H1 (cell line): ENCODE measurements at regions not wholly inside any gene's neighbourhood (a gene's known extent, or its start where the extent isn't known, plus 50 kb on each side); places are given as distances from the start of the nearest gene placed in this dataset.

ENCODE experiments used
- CTCF ChIA-PET: fragments of 300-600 bp; sonication (Branson Sonifier 250); formaldehyde crosslinking; loops from one replicate; lab custom pipeline; 2021; ENCODE audit not compliant: partially characterized antibody; lab: Charles Lee
- POLR2A ChIA-PET: fragments of 300-600 bp; sonication (Branson Sonifier 250); formaldehyde crosslinking; loops from one replicate; lab custom pipeline; 2021; ENCODE audit warnings: inconsistent platforms; ENCODE audit not compliant: partially characterized antibody; lab: Charles Lee
- DNase-seq, 2 experiments: peaks; one replicate each; pipeline versions ENCODE4 v3.0.0 to v3.0.0-alpha.2; 2010 to 2022; ENCODE audit warnings: low spot score in 2 of 2, low read depth in 1 of 2, mixed read lengths in 1 of 2
- FAIRE-seq: peaks from 2 replicates; lab custom pipeline; 2011; peaks lifted over from hg19 to GRCh38; lab: Jason Lieb, UNC
- H2AFZ ChIP-seq: 2 replicates; pipeline ENCODE4 v1.8.1; 2012; ENCODE audit warnings: low read length, inconsistent platforms
- H2AK5ac ChIP-seq: 2 replicates; pipeline ENCODE4 v1.6.1; 2013; ENCODE audit warnings: low read depth, low read length
- H2BK120ac ChIP-seq: replicated peaks from 2 replicates; pipeline ENCODE3; 2013; ENCODE audit warnings: low read depth, low read length, inconsistent platforms
- H2BK12ac ChIP-seq: 2 replicates; pipeline ENCODE4 v1.6.1; 2013; ENCODE audit warnings: low read depth, low read length
- H2BK15ac ChIP-seq: 2 replicates; pipeline ENCODE4 v1.6.1; 2013; ENCODE audit warnings: low read length
- H2BK20ac ChIP-seq: 2 replicates; pipeline ENCODE4 v1.6.1; 2013; ENCODE audit warnings: low read length
- H2BK5ac ChIP-seq: 2 replicates; pipeline ENCODE4 v1.6.1; 2013; ENCODE audit warnings: low read depth, low read length
- H3K14ac ChIP-seq: 2 replicates; pipeline ENCODE4 v1.6.1; 2013; ENCODE audit warnings: inconsistent platforms; ENCODE audit not compliant: insufficient read length
- H3K18ac ChIP-seq: 2 replicates; pipeline ENCODE4 v1.6.1; 2013; ENCODE audit warnings: low read length; ENCODE audit errors: extremely low read depth
- H3K23ac ChIP-seq: 2 replicates; pipeline ENCODE4 v1.6.1; 2013; ENCODE audit warnings: inconsistent platforms; ENCODE audit not compliant: insufficient read length
- H3K23me2 ChIP-seq: 2 replicates; pipeline ENCODE4 v1.6.1; 2013; ENCODE audit warnings: low read depth, low read length
- H3K27ac ChIP-seq: 2 replicates; pipeline ENCODE4 v1.6.1; 2011; ENCODE audit warnings: low read depth, low read length, inconsistent platforms
- H3K27me3 ChIP-seq, 4 experiments: replicated peaks in 1 of 4; 1 replicate in 1 of 4; 2 replicates in 3 of 4; pipeline versions ENCODE4 v1.6.1 to v1.8.1; 2011 to 2013; ENCODE audit warnings: low read length in 3 of 4, mild to moderate bottlenecking in 3 of 4, inconsistent platforms in 2 of 4, mixed read lengths in 2 of 4, moderate library complexity in 1 of 4; ENCODE audit not compliant: control insufficient read depth in 3 of 4, insufficient read depth in 3 of 4; ENCODE audit errors: extremely low read depth in 1 of 4
- H3K36me3 ChIP-seq, 4 experiments: 2 replicates each; pipeline versions ENCODE4 v1.6.1 to v1.8.1; 2011 to 2013; ENCODE audit warnings: mild to moderate bottlenecking in 4 of 4, low read length in 3 of 4, moderate library complexity in 2 of 4, control low read depth in 1 of 4, inconsistent platforms in 1 of 4; ENCODE audit not compliant: insufficient read depth in 4 of 4, control insufficient read depth in 2 of 4
- H3K4ac ChIP-seq: replicated peaks from 2 replicates; pipeline ENCODE3; 2013; ENCODE audit warnings: low read length, low read depth, mixed read lengths, inconsistent platforms; ENCODE audit not compliant: insufficient read length
- H3K4me1 ChIP-seq, 4 experiments: replicated peaks in 1 of 4; 1 replicate in 1 of 4; 2 replicates in 3 of 4; pipeline versions ENCODE4 v1.6.1 to v1.8.1; 2011 to 2013; ENCODE audit warnings: low read length in 3 of 4, inconsistent platforms in 2 of 4, mixed read lengths in 1 of 4; ENCODE audit not compliant: insufficient read depth in 4 of 4, control insufficient read depth in 3 of 4
- H3K4me2 ChIP-seq, 2 experiments: 2 replicates each; pipeline versions ENCODE4 v1.6.1 to v1.8.1; 2011 to 2013; ENCODE audit warnings: low read depth in 2 of 2, low read length in 2 of 2, control low read depth in 1 of 2, inconsistent platforms in 1 of 2, mild to moderate bottlenecking in 1 of 2; ENCODE audit not compliant: insufficient read depth in 1 of 2
- H3K4me3 ChIP-seq, 4 experiments: fragments of 200-600, 300-600 bp in 1 of 4; sonication (generic), shearing (Covaris generic), sonication (Bioruptor Twin) in 1 of 4; 2 replicates each; pipeline versions ENCODE4 v1.5.1 to v1.8.1; 2011 to 2016; ENCODE audit warnings: low read length in 4 of 4, low read depth in 3 of 4, control low read depth in 2 of 4, inconsistent platforms in 2 of 4, mild to moderate bottlenecking in 2 of 4, mixed read lengths in 1 of 4, moderate library complexity in 1 of 4; ENCODE audit not compliant: insufficient read depth in 2 of 4; ENCODE audit errors: extremely low read depth in 1 of 4
- H3K56ac ChIP-seq: replicated peaks from 2 replicates; pipeline ENCODE3; 2013; ENCODE audit warnings: low read depth, mild to moderate bottlenecking, mixed read lengths, low read length, inconsistent platforms; ENCODE audit not compliant: insufficient read length
- H3K79me1 ChIP-seq: 2 replicates; pipeline ENCODE4 v1.6.1; 2013; ENCODE audit warnings: low read depth, low read length, control low read depth
- H3K79me2 ChIP-seq, 2 experiments: 2 replicates each; pipeline versions ENCODE4 v1.6.1 to v1.8.1; 2012 to 2013; ENCODE audit warnings: low read length in 2 of 2, mild to moderate bottlenecking in 2 of 2, inconsistent platforms in 1 of 2; ENCODE audit not compliant: insufficient read depth in 2 of 2, control insufficient read depth in 1 of 2
- H3K9ac ChIP-seq, 4 experiments: replicated peaks in 1 of 4; 1 replicate in 1 of 4; 2 replicates in 3 of 4; pipeline versions ENCODE4 v1.6.1 to v1.8.1; 2011 to 2013; ENCODE audit warnings: low read depth in 3 of 4, low read length in 3 of 4, control low read depth in 2 of 4, mild to moderate bottlenecking in 2 of 4, moderate library complexity in 2 of 4, inconsistent platforms in 1 of 4; ENCODE audit errors: extremely low read depth in 1 of 4
- H3K9me3 ChIP-seq, 2 experiments: 2 replicates each; pipeline versions ENCODE4 v1.6.1 to v1.8.1; 2012 to 2013; ENCODE audit warnings: mild to moderate bottlenecking in 2 of 2, moderate library complexity in 2 of 2, control low read depth in 1 of 2, inconsistent platforms in 1 of 2, low read depth in 1 of 2, low read length in 1 of 2, mixed read lengths in 1 of 2; ENCODE audit not compliant: insufficient read depth in 2 of 2
- H4K20me1 ChIP-seq, 2 experiments: replicated peaks in 1 of 2; 2 replicates each; pipeline versions ENCODE3 to v1.8.1; 2011 to 2013; ENCODE audit warnings: inconsistent platforms in 2 of 2, low read length in 2 of 2, mild to moderate bottlenecking in 1 of 2; ENCODE audit not compliant: insufficient read depth in 2 of 2, control insufficient read depth in 1 of 2
- H4K5ac ChIP-seq: 2 replicates; pipeline ENCODE4 v1.6.1; 2013; ENCODE audit warnings: low read length, low read depth, mixed read lengths, inconsistent platforms; ENCODE audit not compliant: insufficient read length
- H4K8ac ChIP-seq: 2 replicates; pipeline ENCODE4 v1.8.0; 2013; ENCODE audit warnings: mild to moderate bottlenecking, moderate library complexity, low read length, inconsistent platforms; ENCODE audit not compliant: insufficient read depth; ENCODE audit errors: extremely low read depth
- H4K91ac ChIP-seq: replicated peaks from 2 replicates; pipeline ENCODE3; 2013; ENCODE audit warnings: low read length, mixed read lengths, inconsistent platforms; ENCODE audit not compliant: insufficient read length
- EGR1 ChIP-seq: IDR thresholded peaks from 2 replicates; pipeline ENCODE4 v1.6.1; 2011; ENCODE audit warnings: low read depth, low read length, borderline replicate concordance
- GTF2F1 ChIP-seq: IDR thresholded peaks from 2 replicates; pipeline ENCODE4 v1.6.1; 2012; ENCODE audit warnings: low read depth, low read length, improper control_type of control experiment, borderline replicate concordance
- JUN ChIP-seq: IDR thresholded peaks from 2 replicates; pipeline ENCODE4 v1.6.1; 2011; ENCODE audit warnings: low read depth, mild to moderate bottlenecking, improper control_type of control experiment, low read length
- JUND ChIP-seq: IDR thresholded peaks from 2 replicates; pipeline ENCODE4 v1.6.1; 2011; ENCODE audit warnings: mild to moderate bottlenecking, improper control_type of control experiment, low read length
- POLR2AphosphoS5 ChIP-seq: IDR thresholded peaks from 2 replicates; pipeline ENCODE4 v1.6.1; 2011; ENCODE audit warnings: low read depth, low read length
- RXRA ChIP-seq: IDR thresholded peaks from 2 replicates; pipeline ENCODE4 v1.6.1; 2011; ENCODE audit warnings: low read depth, mild to moderate bottlenecking, low read length, moderate library complexity; ENCODE audit not compliant: insufficient read depth
- SP4 ChIP-seq: IDR thresholded peaks from 2 replicates; pipeline ENCODE4 v1.6.1; 2012; ENCODE audit warnings: low read length, inconsistent platforms
- SRF ChIP-seq: IDR thresholded peaks from 2 replicates; pipeline ENCODE4 v1.6.1; 2011; ENCODE audit warnings: mild to moderate bottlenecking, low read depth, low read length, moderate library complexity
- WGBS, 2 experiments: shearing (Covaris generic) in 1 of 2; methylation state at CpG; one replicate each; pipeline versions ENCODE4 v1.1.6 to v1.1.7; 2013 to 2015; ENCODE audit warnings: low lambda C conversion rate in 2 of 2, mixed read lengths in 2 of 2, inconsistent platforms in 1 of 2, low coverage in 1 of 2, missing lambda C conversion rate in 1 of 2; ENCODE audit not compliant: insufficient replicate concordance in 2 of 2, insufficient coverage in 1 of 2, insufficient read length in 1 of 2; ENCODE audit errors: extremely low coverage in 1 of 2, missing lambda C conversion rate in 1 of 2; 5-methylcytosine and 5-hydroxymethylcytosine counted together
- TF ChIP-seq, protein P1 (sequence below): IDR thresholded peaks from 2 replicates; pipeline ENCODE4 v1.6.1; 2012; ENCODE audit warnings: low read length, inconsistent platforms
- TF ChIP-seq, protein P2 (sequence below): IDR thresholded peaks from 2 replicates; pipeline ENCODE4 v1.6.1; 2012; ENCODE audit warnings: inconsistent platforms

DNA sequence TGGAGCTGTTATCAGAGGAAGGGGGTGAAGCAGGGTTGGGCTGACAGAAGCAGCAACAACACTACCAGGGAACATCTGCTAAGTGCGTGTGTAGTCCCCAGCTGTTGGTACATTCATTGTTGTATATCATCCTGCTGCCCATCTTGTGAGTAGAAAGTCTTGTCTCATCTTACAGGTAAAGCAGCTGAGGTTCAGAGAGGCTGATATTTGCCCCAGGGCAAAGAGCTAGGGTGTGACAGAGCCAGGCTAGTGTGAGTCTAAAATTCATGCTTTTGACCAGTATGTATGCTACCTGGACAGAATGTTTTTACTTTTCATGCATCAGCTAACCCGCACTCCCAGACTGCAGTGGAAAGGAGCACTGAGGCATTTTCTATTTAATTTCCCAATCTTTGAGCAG is 221.6 kb downstream of the STK31 start:
- Histone ChIP-seq H2BK12ac (no peak overlapping the region), H4K8ac (no peak overlapping the region), H3K79me2 (no peaks in the 10 kb centered on the region), H4K20me1 (no peaks in the 10 kb centered on the region), H3K79me1 (no peaks in the 10 kb centered on the region), H2BK20ac (no peak overlapping the region), H3K36me3 (no peaks in the 10 kb centered on the region), H3K27ac (no peak overlapping the region), H2BK120ac (no peak overlapping the region), H2BK15ac (no peak overlapping the region), H3K56ac (no peak overlapping the region), H3K4me1 (peaks cover 0 to 5% (median 0%) of the 10 kb centered on the region in 4 experiments; a peak in 1 of 7 replicates), H3K14ac (no peak overlapping the region), H3K4ac (no peak overlapping the region), H2AFZ (0 out of 2 replicates have a peak overlapping the region, but pooled peaks have one; percentile 7), H3K18ac (no peak overlapping the region), H3K4me3 (no peak overlapping the region), H3K4me2 (no peak overlapping the region), H3K9me3 (no peaks in the 10 kb centered on the region), H3K23me2 (no peaks in the 10 kb centered on the region)
- ChIA-PET CTCF (interaction anchor here (1.1 kb wide), 1 partner anchor 259 kb away, joined by 3 read pairs; no protein-coding TSS in a partner anchor), POLR2A (no interaction called here)
- WGBS, 2 experiments: 92% methylated on average over 2 of the region's 2 CpGs; no CpG with 5 or more reads in 1 of the 2 experiments
- no peak for DNase-seq
- TF ChIP-seq SRF (no peak), JUN (no peak), RXRA (no peak), JUND (no peak), SP4 (no peak), EGR1 (no peak), POLR2AphosphoS5 (no peak), GTF2F1 (no peak)
- TF ChIP-seq, protein P1, sequence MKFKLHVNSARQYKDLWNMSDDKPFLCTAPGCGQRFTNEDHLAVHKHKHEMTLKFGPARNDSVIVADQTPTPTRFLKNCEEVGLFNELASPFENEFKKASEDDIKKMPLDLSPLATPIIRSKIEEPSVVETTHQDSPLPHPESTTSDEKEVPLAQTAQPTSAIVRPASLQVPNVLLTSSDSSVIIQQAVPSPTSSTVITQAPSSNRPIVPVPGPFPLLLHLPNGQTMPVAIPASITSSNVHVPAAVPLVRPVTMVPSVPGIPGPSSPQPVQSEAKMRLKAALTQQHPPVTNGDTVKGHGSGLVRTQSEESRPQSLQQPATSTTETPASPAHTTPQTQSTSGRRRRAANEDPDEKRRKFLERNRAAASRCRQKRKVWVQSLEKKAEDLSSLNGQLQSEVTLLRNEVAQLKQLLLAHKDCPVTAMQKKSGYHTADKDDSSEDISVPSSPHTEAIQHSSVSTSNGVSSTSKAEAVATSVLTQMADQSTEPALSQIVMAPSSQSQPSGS: no peak
- TF ChIP-seq, protein P2, sequence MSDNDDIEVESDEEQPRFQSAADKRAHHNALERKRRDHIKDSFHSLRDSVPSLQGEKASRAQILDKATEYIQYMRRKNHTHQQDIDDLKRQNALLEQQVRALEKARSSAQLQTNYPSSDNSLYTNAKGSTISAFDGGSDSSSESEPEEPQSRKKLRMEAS: no peak
- TF ChIP-seq, all 59 proteins: peak for 0
- Histone ChIP-seq H4K5ac (no peak overlapping the region), H2BK5ac (no peak overlapping the region), H3K9ac (no peak overlapping the region), H2AK5ac (no peak overlapping the region), H4K91ac (no peak overlapping the region), H3K23ac (no peak overlapping the region), H3K27me3 (no peaks in the 10 kb centered on the region; a peak in 1 of 7 replicates)
- no peak for FAIRE-seq
